ENCODE measurements at regions not wholly inside any gene's neighbourhood (a gene's known extent, or its start where the extent isn't known, plus 50 kb on each side); places are given as distances from the start of the nearest gene placed in this dataset.

GRCh38 chr5:109989994-109990722 lies 300.4 kb downstream of the MAN2A1 start:
- TF ChIP-seq CTCF (IDR thresholded peaks at IDR 0.05 in 4 of 5, conservative IDR thresholded peaks at IDR 0.05 in 1 of 5) (no peak), POLR2A (IDR thresholded peaks at IDR 0.05) (no peak)
